Stimulated activated CD8-positive, alpha-beta memory T cell treated with anti-CD3 and anti-CD28 coated beads, Interleukin-12 subunit alpha, Interleukin-12 subunit beta, amount 100 ng/mL, for 24 hours (primary cell): ENCODE measurements at regions not wholly inside any gene's neighbourhood (a gene's known extent, or its start where the extent isn't known, plus 50 kb on each side); places are given as distances from the start of the nearest gene placed in this dataset.

ENCODE experiments used
- DNase-seq: peaks from one replicate; pipeline ENCODE4 v3.0.0-alpha.2; 2020; ENCODE audit errors: extremely low read depth

- DNase-seq: no peak
Observed at GRCh38 chr21:24895885-24896734, 711.2 kb downstream of the MRPL39 start.

DNA sequence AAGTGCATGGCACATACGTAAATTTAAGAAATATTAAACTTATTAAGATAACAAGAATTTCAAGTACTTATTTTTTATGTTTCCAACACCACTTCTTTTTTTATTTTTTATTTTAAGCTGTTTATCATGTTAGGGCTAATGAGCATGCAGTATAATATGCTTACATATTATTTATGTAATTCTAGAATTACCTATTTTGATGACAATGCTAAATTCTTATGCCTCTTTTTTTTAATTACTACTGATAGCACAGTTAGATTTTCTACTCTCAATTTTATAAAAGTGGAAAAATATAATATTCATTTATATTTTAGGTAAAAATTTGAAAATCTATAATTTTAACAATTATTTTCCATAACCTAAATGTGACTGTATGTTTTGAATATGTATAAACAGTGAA, 713.0 kb downstream of the MRPL39 start:
- no peak for DNase-seq

DNA sequence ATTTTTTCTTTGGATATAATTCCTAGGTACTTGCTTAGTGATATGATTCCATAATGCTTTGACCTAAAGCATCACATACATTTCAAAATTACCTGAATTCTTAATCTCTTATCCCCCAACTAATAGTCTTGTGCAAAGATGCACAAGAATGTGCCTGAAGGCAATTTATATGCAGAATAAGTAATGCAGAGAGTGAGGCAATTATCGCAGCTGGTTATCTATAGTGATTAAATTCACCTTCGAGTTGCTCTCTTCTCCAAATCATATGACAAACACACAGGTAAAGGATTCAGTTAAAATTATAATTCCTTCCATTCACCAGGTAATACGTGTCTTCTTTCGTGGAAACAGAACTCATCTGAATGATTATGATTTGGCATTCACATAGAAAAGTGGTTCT, 717.3 kb downstream of the MRPL39 start:
- no peak for DNase-seq

DNA sequence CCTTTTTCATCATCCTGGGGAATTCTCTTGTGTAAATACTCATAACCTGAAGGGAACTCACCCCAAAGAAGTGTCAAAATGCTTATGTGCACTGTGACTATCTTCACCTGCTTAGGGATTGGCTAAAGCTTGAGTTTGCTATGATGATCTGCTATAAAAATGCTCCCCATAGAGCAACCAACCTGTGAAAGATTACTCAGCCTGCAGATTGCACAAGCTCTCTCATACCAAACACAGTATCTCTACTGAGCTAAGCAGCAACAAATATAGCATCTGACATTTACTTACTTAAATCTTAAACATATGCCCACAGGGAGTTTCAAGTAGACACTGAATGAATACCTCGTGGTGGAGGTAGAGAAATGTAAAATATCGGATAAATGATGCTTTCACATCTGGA, 725.8 kb downstream of the MRPL39 start:
- no peak for DNase-seq

DNA sequence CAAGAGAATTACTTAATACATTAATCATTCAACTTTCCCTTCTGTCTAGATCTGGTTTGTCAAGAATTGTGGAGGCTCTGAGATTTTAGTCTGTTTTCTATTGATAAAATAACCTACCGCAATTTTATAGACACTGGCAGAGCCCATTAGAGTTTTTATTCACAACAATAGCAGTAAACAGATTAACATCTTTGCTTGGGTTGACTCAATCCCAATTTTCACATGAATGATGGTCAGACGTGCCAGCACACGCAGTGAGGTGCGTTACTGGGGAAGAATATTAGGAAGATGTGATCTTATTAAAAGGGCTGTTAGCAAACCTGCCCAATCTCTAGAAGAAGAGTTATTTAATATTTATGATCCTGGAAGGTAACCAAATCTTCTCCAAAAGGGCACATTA, 736.6 kb downstream of the MRPL39 start:
- no peak for DNase-seq

DNA sequence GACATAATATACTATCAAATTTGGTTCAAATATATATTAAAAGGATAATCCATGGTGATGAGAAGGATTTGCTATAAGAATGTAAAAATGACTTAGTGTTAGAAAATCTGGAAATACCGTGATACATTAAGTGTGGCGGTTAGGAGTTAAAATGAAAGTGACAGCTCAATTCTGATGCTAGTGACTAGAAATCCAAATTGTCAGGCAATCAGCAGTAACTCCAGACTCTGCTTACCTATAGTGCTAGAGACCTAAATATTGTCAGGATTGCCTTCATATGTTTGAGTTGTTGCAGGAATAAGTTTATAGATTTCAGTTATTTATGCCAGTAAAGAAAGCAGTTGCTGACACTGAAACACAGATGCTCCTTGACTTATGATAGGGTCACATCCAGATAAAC, 737.4 kb downstream of the MRPL39 start:
- DNase-seq: no peak

GRCh38 chr21:24868117-24868516, 739.2 kb downstream of the MRPL39 start:
- DNase-seq: no peak

GRCh38 chr21:24861471-24861870, 745.8 kb downstream of the MRPL39 start:
- no peak for DNase-seq

DNA sequence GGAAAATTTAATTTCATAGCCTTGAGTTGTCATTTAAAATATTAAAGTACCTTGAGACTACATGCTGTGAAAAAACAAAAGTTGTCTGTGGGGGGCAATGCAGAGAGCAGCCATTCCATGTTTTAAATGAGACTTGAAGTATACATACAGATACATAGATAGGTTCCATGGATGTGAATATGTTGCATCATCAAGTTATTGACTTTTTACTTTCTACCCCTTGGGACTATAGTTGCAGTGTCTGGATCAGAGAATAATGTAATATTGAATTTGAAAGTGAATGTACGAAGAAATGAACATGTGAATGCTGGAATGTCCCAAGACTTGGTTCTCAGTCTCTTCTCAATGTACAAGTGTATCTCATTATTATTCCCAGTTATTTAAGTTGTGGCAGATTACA, 751.0 kb downstream of the MRPL39 start:
- no peak for DNase-seq

DNA sequence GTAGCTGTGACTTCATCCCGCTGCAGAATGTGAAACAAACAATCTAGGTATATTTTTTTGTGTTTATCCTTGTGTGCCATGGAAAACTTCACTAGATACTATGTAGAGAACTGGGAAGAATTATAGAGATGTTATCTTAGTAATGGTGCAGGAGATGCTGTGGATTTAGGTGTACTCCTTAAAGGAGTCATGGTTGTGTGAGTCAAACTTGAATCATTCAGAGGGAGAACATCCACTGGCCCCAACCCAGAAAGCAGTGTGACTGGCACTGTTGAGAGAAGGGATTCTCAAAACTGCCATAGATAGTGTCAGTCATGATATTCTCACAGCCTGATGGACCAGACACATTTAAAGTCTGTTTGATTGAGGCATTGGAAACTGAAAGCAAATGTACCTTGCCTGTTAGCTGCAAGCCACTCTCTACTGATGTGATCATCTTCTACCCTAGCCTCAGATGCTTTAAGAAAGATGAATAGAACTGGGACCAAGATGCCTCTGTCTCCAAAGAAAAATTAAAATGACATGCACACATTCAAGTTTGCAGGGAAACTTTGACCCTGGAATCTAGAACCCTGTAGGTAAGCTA, 754.6 kb downstream of the MRPL39 start:
- no peak for DNase-seq

- DNase-seq: no peak
Observed at GRCh38 chr21:24850121-24850520, 757.2 kb downstream of the MRPL39 start.

GRCh38 chr21:24844671-24845070, 762.6 kb downstream of the MRPL39 start:
- DNase-seq: no peak

DNA sequence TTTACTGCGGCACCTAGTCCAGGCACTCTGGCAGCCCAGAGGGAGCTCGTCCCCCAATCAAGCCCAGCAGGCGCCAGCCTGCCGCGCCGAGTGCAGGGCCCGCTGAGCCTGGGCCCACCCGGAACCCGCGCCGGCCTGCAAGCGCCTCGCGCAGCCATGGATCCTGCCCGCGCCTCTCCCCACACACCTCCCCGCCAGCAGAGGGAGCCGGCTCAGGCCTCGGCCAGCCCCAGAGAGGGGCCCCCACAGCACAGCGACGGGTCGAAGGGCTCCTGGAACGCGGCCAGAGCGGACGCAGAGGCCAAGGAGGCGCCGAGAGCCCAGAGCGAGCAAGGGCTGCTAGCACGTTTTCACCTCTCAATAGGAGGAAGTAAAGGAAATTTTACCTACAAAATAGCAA, 767.0 kb downstream of the MRPL39 start:
- DNase-seq: no peak

- DNase-seq: no peak
Observed at GRCh38 chr21:24832961-24833360, 774.3 kb downstream of the MRPL39 start.

DNA sequence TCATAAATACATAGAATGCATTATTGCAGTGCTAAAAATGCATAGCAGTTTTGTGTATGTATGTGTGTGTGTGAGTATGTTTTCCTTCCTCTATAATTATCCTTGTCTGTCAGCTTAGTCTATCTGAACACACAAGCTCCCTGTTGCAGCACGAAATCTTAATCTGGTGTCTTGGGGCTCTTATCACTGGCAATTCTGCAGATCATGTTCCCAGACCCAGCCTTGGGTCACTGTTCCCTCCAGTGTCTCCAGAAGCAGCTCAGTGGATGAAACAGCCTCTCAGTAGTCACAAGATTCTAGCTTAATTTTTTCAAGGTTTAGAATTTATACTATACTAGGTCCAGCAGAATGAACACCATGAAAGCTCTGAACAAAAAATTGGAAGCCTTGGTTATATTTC, 777.9 kb downstream of the MRPL39 start:
- no peak for DNase-seq

GRCh38 chr21:24826822-24827221, 780.5 kb downstream of the MRPL39 start:
- no peak for DNase-seq

- no peak for DNase-seq
Observed at GRCh38 chr21:24825348-24825747, 781.9 kb downstream of the MRPL39 start.

- no peak for DNase-seq
Observed at GRCh38 chr21:24824209-24824608, 783.1 kb downstream of the MRPL39 start.

DNA sequence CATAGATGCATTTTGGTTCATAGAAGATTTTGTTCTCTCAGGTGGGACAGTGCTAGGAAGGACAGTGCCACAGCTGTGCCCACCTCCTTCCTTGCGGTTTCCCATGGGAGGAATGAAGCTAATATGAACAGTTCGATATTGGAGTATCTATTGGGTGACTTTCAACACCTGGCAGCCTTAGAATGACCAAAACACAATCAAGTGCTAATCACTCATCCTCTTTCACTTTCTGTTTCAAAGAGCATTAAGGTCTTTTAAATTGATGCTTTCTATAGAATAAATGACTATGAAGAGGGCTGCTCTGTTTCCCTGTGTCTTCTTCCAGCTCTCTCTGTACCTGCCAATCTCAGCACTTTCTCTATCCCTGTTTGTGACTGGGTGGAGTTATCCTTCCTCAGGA, 784.0 kb downstream of the MRPL39 start:
- DNase-seq: no peak

DNA sequence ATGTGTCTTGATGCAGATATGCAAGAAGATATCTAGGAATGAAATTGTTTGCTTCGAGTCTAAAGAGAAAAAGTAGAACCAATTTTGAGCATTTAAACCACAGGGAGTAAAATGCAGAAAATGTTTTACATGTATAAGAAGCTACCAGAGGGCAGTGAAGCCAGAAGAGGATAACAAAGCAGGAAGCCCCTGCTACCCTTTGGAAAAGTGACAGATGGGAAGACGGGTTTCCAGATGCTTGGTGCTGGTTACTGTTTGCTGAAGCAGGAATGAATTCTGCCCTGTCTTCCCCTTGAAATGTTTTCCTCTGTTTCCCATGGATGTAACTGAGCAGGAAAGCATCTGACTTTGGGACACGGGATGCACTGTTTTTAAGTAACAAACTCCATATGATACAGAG, 822.2 kb downstream of the MRPL39 start:
- DNase-seq: no peak

DNA sequence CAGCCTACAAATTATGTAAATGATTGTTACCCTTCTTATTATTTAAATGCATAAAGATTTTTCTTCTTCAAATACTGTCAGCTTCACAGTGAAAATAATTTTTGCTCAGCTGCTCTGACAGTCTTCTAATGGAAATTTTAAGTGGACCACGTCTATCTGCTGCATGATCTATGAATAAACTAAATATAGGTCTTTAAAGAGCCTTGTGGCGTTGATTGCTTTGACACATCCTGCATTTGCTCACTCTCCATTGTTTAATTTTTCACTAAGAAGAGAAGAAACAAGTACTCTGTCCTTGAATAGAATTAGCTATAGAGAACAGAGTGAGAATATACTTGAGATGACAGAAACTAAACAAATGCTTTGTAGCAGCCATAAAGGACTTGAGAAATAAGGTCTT, 826.1 kb downstream of the MRPL39 start:
- DNase-seq: no peak

GRCh38 chr21:24759348-24760075, 847.8 kb downstream of the MRPL39 start:
- DNase-seq: no peak

GRCh38 chr21:24738063-24738462, 869.2 kb downstream of the MRPL39 start:
- DNase-seq: no peak
